ENCODE measurements at regions not wholly inside any gene's neighbourhood (a gene's known extent, or its start where the extent isn't known, plus 50 kb on each side); places are given as distances from the start of the nearest gene placed in this dataset.

GRCh38 chr10:31146491-31147209, 115.0 kb upstream of the ZNF438 start:
- peak; percentile 41 for DNase-seq

DNA sequence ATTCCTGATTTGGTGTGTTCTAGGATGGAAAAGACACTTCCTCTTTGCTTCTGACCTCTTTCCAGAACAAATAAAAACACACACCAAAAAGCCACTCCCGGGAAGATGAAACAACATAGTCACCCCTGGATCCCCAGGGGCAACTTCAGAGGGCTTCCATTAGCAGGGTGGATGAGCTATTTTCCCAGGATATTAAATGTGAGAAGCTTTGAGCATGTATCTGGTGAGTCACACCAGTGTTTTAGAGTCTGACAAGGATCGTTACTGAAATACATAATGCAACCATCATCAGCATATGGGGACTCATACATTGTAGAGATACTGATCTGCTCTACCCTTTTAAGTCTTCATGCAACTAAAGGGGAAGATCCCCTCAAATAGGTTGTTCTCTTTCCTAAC, 115.5 kb upstream of the ZNF438 start:
- no peak for DNase-seq

- no peak for DNase-seq
These were observed 117.3 kb upstream of the ZNF438 start for GRCh38 chr10:31148951-31149350.

DNA sequence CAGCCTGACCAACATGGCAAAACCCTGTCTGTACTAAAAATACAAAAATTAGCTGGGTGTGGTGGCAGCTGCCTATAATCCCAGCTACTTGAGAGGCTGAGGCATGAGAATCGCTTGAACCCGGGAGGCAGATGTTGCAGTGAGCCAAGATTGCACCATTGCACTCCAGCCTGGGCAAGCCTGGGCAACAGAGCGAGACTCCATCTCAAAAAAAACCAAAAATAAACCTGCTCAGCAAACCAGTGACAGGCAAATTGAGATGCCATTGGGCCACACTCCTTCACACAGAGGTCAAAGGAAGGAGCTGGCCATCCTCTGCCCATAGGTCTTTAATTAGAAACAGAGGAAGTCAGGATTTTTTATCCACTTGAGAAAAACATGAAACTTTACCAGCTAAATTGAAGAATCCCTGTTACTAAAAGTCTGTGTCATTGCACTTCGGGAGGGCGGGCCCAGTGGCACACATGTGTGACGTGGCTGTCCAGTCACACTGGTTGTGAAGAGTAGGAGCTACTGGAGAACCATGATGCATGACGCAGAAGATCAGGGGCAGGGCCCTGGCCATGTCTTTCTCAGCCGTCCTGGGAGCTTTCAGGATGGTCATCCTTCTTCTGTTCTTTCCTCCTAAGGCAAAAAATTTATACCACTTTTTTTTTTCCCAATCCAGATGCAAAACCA, 118.3 kb upstream of the ZNF438 start:
- DNase-seq: no peak

DNA sequence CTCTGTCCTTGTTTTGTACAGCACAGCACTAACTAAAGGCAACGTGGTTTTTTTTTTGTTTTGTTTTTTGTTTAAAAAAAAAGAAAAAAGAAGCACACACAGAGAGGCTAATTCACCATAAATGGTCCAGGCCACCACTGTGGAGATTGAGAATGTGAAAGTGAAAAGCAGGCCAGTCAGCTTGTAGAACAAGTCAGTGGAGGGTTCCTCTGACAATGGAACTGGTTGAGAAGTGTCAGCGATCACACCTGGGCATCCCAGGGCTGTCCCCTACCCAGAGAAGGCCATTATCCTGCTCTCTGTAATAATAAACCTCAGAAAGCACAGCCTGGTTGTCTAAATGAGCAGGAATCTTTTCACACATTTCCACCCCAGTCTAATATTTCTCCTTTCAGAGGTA, 119.6 kb upstream of the ZNF438 start:
- DNase-seq: no peak

DNA sequence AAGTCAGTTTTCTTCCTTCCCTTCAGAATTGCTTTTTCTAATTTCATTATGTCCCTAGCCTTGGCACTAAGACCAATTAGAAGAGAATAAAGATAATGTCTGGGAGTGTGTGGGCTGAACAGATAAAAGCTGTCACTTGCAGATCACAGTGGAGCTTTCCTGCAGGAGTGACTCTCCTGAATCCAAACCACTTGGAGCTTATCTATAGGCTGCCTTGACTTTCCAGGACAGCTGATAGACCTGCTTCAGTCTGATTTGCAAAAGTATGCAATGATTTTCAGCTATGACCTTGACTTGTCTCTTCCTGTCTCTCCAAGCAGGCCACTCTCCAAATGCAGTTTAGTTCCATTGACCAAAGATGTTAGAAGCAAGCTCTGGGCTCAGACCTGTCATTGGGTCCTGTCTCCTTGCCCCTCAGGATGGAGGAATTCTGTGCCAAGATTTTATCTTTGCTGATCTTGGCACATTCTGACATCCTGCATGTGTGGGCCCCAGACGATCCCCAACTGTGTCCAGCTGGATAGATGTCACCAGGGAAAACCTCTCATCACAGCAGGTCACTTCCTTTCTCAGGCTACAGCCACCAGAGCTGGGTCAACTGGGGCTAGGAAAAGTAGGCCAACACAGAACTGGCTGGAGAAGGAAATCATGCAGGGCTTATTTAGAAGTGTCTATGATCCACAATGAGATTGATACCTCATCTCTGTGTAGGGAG, 120.9 kb upstream of the ZNF438 start:
- DNase-seq: no peak

DNA sequence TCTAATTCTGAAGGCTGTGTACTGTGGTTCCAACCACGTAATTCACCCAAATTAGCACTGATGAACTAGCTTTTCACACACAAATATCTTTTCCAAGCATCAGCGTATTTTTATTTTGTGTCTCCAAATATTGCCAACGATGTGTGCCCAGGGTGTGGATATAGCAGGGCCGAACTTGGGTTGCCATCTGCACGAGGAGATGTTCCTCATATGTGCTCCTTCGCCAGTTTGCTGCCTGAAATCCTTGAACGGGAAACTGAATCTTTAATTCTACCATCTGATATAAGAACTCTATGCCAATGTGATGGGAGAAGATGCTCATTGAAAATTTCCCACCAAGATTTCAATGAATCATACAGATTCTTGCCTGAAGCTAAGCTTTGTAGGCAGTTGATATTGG, 121.5 kb upstream of the ZNF438 start:
- DNase-seq: no peak

- DNase-seq: no peak
These were observed 122.0 kb upstream of the ZNF438 start for GRCh38 chr10:31153692-31154091.

DNA sequence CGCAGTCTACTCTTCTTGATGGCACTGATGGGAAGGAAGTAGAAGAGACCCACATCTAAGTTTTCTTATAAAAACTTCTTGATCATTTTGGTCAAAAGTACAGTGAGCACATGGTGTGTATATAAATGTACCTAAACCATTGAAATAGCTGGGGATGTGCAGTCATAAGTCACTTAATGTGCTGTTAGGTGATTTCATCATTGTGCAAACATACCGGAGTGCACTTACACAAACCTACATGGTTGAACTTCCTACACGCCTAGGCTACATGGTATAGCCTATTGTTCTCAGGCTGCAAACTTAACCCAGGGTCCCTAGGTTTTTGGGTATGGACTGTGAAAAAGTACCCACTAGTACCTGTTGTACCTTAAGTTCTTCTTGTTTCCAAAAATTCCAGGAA, 123.3 kb upstream of the ZNF438 start:
- DNase-seq: no peak

DNA sequence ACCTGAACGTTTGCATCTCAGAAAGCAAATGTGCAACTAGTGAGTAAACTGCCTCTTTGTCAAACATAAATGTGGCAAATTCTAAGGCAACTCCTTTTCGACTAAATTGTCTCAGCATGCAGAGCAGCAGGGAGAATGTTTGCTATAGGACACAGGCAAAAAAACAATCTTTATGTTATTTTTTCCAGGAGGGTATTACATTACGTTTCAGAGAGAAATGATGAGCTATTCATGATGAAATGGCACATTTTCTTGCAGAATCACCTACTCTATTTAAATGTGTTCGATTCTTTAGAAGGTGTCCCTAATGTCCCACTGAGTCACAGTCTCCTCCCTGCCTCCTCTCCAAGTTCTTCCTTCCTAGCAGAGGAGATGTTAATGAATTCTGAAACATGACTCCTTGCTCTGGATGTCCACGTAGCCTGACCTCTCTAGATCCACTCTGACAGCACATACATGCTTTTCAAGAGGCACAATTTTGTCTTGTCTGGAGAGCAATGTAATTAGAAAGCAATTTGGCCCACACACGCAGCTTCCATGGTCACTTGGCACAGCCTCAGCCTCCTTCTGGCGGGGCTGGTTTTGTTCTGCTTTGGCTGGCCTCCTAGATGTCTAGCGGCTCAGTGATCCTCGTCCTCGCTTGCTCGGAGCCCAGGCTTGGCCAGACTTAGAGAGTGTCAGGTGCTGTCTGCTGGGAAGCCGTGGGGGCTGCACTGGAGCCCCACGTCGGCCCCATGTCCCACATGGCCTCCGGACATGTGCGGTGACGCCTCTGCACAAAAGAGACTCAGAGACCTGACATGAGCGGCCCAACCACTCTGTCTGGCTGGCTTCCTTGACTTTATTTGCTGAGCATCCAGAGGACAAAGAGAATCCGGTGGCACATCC, 125.7 kb upstream of the ZNF438 start:
- no peak for DNase-seq

DNA sequence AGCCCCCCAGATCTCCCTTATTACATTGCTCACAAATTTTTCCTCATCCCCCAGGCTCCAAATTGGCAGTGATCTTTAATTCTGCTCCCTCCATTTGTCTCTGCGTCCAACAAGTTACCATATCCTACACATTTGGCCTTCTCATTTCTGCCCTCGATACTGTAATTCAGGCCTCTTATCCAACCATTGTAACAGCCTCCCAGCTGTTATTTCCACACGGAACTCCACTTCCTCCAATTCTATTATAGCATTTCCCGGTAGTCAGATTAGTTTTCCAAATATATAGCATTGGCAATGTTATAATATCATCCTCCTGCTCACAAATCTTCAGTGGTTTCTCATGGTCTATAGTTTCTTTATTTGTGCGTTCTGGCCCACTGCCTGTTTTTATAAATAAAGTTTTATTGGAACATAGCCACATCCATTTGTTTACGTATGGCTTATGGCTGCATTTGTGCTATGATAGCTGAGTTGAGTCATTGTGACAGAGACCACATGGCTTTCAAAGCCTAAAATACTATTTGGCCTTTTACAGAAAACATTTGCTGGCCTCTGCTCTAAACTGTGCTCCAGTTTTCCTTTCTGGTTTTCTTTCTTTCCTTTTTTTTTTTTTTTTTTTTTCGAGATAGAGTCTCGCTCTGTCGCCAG, 126.5 kb upstream of the ZNF438 start:
- DNase-seq: no peak

GRCh38 chr10:31166606-31167005, 134.9 kb upstream of the ZNF438 start:
- DNase-seq: no peak

DNA sequence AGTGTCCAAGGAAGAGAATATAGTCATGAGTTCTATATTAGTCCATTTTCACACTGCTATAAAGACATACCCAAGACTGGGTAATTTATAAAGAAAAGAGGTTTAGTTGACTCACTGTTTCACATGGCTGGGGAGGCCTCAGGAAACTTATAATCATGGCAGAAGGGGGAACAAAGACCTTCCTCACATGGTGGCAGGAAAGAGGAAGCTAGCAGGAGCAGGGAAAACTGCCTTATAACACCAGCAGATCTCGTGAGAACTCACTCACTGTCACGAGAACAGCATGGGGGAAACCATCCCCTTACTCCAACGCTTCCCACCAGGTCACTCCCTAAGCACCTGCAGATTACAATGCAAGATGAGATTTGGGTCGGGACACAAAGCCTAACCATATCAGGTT, 139.0 kb upstream of the ZNF438 start:
- no peak for DNase-seq

DNA sequence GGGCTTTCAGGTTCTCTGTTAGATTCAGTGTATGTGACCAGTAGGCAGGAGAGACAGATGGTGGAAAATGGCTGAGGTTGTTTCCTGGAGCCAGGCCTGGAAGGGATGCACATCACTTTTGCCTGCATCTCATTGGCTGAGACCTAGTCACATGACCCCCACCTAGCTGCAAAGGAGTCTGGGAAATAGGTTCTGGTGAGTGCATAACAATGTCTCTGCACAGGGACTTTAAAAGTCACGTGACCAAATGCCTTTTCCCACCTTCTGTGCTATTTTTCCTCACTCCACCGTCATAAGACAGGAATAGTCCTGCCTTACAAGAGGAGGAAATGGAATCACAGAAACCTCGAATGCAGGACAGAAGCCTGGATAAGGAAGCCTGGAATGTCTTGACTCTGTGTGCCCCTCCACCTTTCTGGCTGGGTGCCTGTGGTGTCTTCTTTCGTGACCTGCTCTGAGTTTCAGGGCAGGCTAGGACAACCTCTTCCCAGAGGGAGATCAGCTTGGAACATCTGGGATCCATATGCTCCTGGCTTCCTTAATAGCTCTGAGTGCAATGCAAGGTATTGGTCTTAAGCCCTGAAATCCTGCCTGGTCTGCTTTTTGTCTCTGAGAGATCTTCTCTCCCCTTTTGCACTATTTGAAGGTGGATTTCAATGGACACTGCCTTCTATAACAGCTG, 139.9 kb upstream of the ZNF438 start:
- DNase-seq: no peak

DNA sequence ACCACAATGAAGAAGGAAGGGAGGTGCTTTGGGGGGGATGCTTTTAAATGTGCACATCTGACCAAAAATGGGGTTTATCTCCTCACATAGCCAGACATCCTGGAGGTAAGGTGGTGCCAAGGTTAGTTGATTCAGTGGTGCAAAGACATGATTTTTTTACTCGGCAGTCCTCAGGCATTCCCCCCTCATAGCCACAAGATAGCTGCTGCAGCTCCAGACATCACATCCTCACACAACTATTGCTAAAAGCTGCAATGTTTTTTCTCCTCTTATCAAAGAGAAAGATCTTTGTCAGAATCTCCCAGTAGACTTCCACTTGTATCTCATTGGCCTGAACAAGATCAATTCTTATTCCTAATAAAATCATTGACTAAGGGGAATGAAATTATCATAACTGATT, 141.3 kb upstream of the ZNF438 start:
- DNase-seq: no peak

DNA sequence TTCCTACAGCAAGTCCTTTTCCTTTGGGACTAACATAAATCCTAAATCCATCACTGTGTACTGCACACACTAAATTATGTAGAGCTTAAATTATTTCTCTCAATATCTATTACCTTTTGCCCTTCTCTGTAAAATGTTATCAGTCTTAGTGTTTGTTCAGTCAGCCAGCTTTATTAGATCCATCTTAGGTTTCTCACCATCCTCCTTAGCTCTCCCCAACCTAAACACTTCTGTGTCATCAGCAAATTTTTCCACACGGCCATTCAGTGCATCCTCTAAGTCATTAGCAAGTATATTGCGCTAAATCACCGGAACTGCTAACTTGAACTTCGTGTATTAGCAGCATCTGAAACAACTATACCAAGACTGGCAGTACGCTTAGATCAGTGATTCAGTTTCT, 142.1 kb upstream of the ZNF438 start:
- DNase-seq: no peak

- no peak for DNase-seq
These were observed 139.8 kb upstream of the ZEB1 start for GRCh38 chr10:31179091-31179680.

DNA sequence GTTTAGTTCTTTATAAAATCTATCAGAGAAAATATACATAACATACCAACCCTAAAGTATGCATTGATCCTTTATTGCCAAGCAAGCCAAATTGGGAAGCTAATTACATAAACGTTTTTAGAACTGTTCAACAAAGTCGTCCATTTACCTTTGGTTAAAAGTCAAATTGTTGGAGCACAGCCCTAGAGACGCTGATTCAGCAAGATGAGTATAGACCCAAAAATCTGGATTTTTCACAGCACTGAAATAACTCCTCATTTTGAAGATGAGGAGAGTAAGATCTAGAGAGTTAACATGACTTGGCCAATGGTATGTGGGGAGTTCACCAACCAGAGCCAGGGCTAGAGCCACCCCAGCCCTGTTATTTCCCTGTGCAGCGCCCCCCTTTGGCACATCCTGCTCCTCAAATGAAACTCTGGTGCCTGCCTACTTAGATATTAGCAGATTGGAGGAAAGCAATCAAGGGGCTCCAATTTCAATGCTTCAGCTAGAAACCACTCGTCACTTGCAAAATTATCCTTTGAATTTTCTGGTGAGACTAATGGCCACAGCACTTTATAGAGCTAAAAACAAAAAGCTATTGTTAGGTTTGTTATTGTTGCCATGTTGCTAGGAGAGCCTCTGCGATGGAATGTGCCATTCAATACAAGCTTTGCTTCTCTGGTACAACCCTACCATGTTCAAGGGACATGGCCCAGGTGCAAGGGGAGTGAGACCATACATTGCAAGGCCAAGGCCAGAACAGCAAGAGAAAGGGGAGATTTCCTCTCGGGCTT, 132.6 kb upstream of the ZEB1 start:
- no peak for DNase-seq

GRCh38 chr10:31187182-31187581, 131.8 kb upstream of the ZEB1 start:
- no peak for DNase-seq

- no peak for DNase-seq
These were observed 131.3 kb upstream of the ZEB1 start for GRCh38 chr10:31187607-31188210.
